Sigmoid colon (tissue), 4 donors: ENCODE measurements at regions not wholly inside any gene's neighbourhood (a gene's known extent, or its start where the extent isn't known, plus 50 kb on each side); places are given as distances from the start of the nearest gene placed in this dataset.
"Not testable (repeated sequence)": the region's sequence is repeated elsewhere in the genome, so short reads cannot be mapped to it uniquely, and the experiment has no call there.

Experiments used
- CTCF ChIP-seq, 4 experiments: fragments of 450-650 bp in 3 of 4; fragments of 200-600 bp in 1 of 4; IDR thresholded peaks; one replicate each; pipeline ENCODE4 v1.5.1; 2016 to 2019; ENCODE audit warnings: antibody characterized with exemption in 4 of 4, mild to moderate bottlenecking in 3 of 4, moderate library complexity in 2 of 4
- EP300 ChIP-seq, 4 donors: sonication (generic); formaldehyde crosslinking; IDR thresholded peaks; one replicate each; pipeline ENCODE4 v1.6.1; 2017; ENCODE audit warnings: antibody characterized with exemption in 4 of 4
- POLR2A ChIP-seq, 2 donors: fragments of 450-650 bp; IDR thresholded peaks; one replicate each; pipeline ENCODE4 v1.6.1; 2016; ENCODE audit warnings: antibody characterized with exemption in 2 of 2, mild to moderate bottlenecking in 2 of 2, moderate library complexity in 2 of 2
- POLR2AphosphoS5 ChIP-seq, 4 donors: sonication (generic); formaldehyde crosslinking; IDR thresholded peaks; one replicate each; pipeline ENCODE4 v1.6.1; 2017; ENCODE audit warnings: antibody characterized with exemption in 4 of 4

- TF ChIP-seq POLR2A, CTCF, EP300, POLR2AphosphoS5 (IDR thresholded peaks at IDR 0.05): not testable (repeated sequence)
Measured at GRCh38 chr20:28602006-28602402, 2655.5 kb upstream of the DEFB115 start.
